ENCODE measurements at regions not wholly inside any gene's neighbourhood (a gene's known extent, or its start where the extent isn't known, plus 50 kb on each side); places are given as distances from the start of the nearest gene placed in this dataset.

DNA sequence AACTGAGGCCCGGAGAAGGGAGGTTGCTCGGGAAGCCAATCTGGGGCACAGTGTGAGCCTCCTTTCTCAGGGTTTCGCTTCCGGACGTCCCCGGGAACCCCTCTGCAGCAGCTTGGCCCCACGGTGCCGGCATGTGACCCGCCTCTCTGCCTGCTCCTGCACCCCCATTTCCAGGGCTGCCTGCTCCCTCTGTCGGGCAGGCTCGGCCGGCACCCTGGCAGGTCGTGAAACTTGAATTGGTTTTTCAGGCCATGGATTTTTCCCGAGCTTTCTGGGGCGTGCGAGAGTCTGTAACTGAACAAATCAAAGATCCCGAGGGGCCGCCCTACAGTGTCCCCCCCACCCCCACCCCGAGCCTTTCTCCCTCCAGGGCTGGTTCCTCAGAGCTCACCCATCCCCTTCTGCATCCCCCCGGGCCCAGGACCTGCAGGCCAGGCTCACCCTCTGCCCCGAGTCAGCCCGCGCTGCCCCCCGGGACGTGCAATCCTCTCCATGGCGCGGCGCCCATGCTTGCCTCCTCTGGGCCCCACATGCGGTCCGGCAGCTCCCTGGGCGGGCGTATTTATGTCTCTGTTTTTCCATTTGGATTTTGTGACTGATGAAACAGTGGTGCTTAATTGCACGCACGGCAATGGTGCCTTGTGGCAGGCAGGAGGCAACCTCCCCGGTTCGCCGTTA is 58.1 kb downstream of the UNCX start:
- no peak overlapping the region for H3K4me3 ChIP-seq (ENCODE audit: control insufficient read depth, low read depth, low read length)
- no peak for DNase-seq (ENCODE audit: low read depth)
- TF ChIP-seq, protein P1, sequence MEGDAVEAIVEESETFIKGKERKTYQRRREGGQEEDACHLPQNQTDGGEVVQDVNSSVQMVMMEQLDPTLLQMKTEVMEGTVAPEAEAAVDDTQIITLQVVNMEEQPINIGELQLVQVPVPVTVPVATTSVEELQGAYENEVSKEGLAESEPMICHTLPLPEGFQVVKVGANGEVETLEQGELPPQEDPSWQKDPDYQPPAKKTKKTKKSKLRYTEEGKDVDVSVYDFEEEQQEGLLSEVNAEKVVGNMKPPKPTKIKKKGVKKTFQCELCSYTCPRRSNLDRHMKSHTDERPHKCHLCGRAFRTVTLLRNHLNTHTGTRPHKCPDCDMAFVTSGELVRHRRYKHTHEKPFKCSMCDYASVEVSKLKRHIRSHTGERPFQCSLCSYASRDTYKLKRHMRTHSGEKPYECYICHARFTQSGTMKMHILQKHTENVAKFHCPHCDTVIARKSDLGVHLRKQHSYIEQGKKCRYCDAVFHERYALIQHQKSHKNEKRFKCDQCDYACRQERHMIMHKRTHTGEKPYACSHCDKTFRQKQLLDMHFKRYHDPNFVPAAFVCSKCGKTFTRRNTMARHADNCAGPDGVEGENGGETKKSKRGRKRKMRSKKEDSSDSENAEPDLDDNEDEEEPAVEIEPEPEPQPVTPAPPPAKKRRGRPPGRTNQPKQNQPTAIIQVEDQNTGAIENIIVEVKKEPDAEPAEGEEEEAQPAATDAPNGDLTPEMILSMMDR (conservative IDR thresholded peaks at IDR 0.05; ENCODE audit: control insufficient read depth, insufficient read depth, low read depth, low read length) = no peak

DNA sequence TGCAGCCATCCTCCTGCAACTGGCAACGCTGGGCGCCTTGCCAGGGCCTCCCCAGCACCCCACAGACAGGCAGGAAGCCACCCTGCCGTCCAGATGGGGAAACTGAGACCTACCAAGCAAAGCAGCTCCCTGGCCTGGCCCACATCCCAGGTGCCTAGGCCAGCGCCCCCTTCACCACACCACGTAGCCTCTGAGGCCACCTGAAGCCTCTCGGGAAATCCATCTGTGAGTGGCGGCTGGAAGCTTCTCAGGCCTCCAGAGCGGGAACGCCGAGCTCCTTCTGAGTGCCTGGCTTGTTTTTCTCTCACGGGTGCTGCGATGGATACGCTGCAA is 58.7 kb downstream of the UNCX start:
- no peak for DNase-seq (ENCODE audit: low read depth)
- TF ChIP-seq, protein P1 (conservative IDR thresholded peaks at IDR 0.05; ENCODE audit: control insufficient read depth, insufficient read depth, low read depth, low read length) = no peak
- H3K4me3 ChIP-seq (ENCODE audit: control insufficient read depth, low read depth, low read length) = no peak overlapping the region

DNA sequence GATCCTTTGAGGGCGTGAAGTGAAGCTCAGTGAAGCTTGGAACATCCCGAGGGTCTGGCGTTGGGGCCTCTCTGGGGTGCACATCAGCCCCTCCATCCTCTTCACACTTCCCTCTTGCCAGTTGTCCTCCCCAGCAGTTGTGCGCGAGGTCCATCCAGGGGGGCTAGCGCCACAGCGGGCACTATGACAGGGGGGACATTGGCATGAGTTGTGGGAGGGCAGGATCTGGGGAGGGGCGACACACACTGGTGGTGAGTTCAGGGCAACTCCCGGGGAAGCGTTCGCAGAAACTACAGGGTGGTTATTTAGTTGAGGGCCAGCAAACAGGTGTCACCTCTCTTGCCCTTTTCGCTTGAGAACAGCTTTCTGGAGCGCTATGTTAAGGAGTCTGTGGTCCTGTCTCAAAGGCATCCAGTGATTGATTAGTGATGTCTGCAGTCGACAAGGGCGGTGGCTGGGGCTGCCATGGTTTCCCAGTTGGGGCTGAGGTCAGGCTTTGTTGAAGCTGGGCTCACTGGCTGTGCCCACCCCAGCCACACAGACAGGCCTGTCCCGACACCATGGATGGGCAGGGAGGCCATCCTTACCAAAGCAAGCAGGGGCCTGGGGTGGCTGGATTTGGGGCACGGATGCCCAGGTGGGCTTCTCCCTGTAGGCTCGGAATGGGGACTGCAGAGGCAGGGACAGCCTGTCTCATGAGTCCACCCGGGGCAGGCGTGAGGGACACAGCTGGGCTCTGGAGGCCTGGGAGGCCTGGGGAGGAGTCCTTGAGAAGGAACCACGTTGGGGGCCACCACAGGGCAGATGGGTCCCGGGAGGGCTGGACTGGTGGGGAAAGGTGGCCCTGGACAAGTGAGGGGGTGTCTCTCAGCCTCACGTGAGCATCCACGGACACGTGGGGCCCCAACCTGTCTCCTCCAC is 59.4 kb downstream of the UNCX start:
- TF ChIP-seq, protein P1 (conservative IDR thresholded peaks at IDR 0.05; ENCODE audit: control insufficient read depth, insufficient read depth, low read depth, low read length) = no peak
- DNase-seq (ENCODE audit: low read depth) = no peak
- H3K4me3 ChIP-seq (ENCODE audit: control insufficient read depth, low read depth, low read length) = no peak overlapping the region

DNA sequence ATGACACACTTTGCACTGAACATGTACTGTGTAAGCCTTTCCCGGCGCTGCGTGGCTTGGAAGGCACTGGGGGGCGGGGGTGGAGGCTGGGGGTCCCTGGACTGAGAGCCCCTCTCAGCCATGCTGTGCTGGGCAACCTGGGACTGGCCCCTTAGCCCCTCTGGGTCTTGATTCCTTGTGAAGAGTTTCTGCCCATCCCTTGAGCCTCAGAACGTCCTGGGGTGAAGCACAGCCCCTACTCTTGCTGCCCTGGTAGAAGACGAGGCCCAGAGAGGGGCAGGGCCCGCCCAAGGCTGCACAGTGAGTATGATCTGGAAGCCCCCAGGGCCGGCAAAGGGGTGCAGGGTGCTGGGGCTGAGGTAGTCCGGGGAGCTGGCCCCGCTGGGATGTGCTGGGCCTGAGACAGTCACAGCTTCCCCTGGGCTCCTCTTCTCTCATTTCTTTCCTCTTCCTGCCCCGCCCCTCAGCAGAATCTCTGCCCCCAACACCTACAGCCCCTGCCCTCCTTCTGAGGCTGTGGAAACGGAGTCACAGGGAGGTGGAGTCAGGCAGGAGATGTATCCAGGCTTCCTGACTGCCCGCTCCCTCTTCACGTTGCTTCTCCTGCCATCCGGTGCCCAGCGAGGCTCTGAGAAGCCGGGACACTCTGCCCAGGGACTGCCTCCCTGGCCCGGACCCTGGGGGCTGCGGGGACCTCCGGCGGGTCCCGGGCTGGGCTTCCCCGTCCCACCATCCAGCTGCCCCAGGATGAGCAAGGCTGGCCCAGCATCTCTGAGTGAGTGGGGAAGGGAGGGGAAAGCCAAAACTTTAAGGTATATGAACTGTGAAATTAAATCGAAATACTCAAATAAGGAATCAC is 60.5 kb downstream of the UNCX start:
- H3K4me3 ChIP-seq (ENCODE audit: control insufficient read depth, low read depth, low read length) = no peak overlapping the region
- TF ChIP-seq, protein P1 (conservative IDR thresholded peaks at IDR 0.05; ENCODE audit: control insufficient read depth, insufficient read depth, low read depth, low read length) = no peak
- DNase-seq (ENCODE audit: low read depth) = no peak

DNA sequence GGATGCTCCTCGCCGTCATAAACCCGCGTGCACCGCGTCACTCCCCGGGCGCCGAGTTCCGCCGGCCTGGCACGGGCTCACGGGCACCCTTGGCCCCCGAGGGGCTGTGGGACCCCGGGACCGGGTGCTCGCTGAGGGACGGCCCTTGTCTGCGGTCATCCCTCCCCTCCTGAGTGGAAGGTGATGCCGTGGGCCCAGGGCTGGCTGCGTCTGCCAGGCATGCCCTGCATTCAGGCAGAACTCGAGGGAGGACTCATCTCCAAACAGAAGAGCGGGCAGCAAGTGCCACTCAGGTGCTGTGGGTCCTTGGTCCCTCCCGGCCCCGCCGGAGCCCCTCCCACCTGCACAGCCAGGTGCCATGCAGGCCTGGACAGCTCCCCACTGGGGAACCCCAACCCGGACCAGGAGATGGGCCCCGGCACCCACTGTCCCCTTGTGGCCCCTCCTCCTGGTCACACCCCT is 61.3 kb downstream of the UNCX start:
- DNase-seq (ENCODE audit: low read depth) = no peak
- H3K4me3 ChIP-seq (ENCODE audit: control insufficient read depth, low read depth, low read length) = no peak overlapping the region
- TF ChIP-seq, protein P1 (conservative IDR thresholded peaks at IDR 0.05; ENCODE audit: control insufficient read depth, insufficient read depth, low read depth, low read length) = no peak

DNA sequence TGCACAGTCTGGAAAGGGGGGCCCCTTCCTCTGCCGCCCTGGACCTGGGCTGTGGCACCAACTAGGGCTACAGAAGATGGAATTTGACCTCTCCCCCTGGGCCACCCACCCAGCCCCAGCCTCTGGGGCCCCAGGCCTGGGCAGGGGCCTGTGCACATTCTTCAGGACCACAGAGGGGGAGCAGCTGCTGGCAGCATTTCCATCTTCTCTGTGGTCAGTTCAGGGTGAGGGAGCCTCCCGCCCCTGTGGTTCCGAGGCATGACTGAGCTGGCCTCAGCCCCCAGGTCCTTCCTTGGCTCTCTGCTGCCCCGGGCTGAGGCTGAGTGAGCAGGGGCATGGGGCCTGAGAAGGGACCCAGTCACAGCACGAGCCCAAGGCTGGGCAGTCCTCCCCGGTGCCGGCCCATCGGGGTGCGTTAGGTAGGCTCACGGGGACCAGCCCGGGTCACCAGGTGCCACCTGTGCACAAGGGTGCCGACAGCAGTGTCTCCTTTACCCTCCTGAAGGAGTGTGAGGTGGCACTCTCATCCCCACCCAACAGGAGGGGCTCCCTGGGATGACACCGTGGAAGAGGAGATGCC is 63.2 kb downstream of the UNCX start:
- TF ChIP-seq, protein P1 (conservative IDR thresholded peaks at IDR 0.05; ENCODE audit: control insufficient read depth, insufficient read depth, low read depth, low read length) = no peak
- no peak overlapping the region for H3K4me3 ChIP-seq (ENCODE audit: control insufficient read depth, low read depth, low read length)
- no peak for DNase-seq (ENCODE audit: low read depth)

Measured in fibroblast of mammary gland (primary cell).